Fibroblast of lung (primary cell): ENCODE measurements at regions not wholly inside any gene's neighbourhood (a gene's known extent, or its start where the extent isn't known, plus 50 kb on each side); places are given as distances from the start of the nearest gene placed in this dataset.

Experiments used
- EZH2 ChIP-seq: IDR thresholded peaks from 2 replicates; pipeline ENCODE4 v1.5.1; 2012; ENCODE audit warnings: low read length, control low read depth, mild to moderate bottlenecking; ENCODE audit errors: missing control alignments
- TF ChIP-seq, protein P1 (sequence below), 2 donors: IDR thresholded peaks in 1 of 2; conservative IDR thresholded peaks in 1 of 2; 1 replicate in 1 of 2; 2 replicates in 1 of 2; pipeline ENCODE4 v1.5.1; 2011 to 2012; ENCODE audit warnings: low read length in 2 of 2, control low read depth in 1 of 2, inconsistent platforms in 1 of 2, low read depth in 1 of 2, mild to moderate bottlenecking in 1 of 2

DNA sequence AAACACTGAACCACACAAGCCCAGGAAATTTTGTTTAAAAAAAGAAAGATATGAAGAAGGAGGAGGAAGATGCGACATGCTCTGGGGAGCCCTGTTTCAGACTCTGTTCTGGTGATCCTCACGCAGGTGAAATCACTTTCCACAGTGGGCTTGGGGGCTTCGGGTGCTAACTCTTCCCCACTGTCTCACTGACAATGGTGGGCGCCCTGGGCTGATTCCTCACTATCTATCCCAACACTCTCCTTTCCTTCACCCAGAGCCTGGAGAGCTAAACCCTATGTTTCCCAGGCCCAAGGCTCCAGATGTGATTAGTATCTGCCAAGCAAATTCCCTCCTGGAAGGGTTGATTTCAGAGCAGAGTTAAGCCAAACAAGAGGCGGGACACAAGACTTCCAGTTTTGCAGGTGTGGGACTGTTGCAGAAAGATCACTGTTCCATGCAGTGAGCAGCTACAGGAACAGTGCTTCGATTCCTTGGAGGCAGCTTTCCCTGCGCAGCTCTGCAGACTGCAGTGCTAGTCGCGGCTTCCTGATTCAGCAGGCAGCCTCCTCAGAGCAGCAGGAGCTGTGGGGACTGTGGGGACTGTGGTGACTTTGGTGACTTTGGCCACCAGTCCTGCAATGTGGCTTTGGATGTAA is 168.3 kb downstream of the RHOU start:
- TF ChIP-seq, protein P1, sequence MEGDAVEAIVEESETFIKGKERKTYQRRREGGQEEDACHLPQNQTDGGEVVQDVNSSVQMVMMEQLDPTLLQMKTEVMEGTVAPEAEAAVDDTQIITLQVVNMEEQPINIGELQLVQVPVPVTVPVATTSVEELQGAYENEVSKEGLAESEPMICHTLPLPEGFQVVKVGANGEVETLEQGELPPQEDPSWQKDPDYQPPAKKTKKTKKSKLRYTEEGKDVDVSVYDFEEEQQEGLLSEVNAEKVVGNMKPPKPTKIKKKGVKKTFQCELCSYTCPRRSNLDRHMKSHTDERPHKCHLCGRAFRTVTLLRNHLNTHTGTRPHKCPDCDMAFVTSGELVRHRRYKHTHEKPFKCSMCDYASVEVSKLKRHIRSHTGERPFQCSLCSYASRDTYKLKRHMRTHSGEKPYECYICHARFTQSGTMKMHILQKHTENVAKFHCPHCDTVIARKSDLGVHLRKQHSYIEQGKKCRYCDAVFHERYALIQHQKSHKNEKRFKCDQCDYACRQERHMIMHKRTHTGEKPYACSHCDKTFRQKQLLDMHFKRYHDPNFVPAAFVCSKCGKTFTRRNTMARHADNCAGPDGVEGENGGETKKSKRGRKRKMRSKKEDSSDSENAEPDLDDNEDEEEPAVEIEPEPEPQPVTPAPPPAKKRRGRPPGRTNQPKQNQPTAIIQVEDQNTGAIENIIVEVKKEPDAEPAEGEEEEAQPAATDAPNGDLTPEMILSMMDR (conservative IDR thresholded peaks at IDR 0.05 in 1 of 2, IDR thresholded peaks at IDR 0.05 in 1 of 2; ENCODE audit: low read depth in 1 of 2, low read length in 2 of 2): no peak
- no peak for TF ChIP-seq EZH2
